HFF-Myc (cell line): ENCODE measurements at regions not wholly inside any gene's neighbourhood (a gene's known extent, or its start where the extent isn't known, plus 50 kb on each side); places are given as distances from the start of the nearest gene placed in this dataset.
"Not testable (repeated sequence)": the region's sequence is repeated elsewhere in the genome, so short reads cannot be mapped to it uniquely, and the experiment has no call there.

Experiments
- DNase-seq: peaks from one replicate; pipeline ENCODE4 v3.0.0-alpha.2; 2011; ENCODE audit warnings: low read depth; ENCODE audit errors: extremely low read depth
- H3K4me3 ChIP-seq: replicated peaks from 2 replicates; pipeline ENCODE4 v1.5.1; 2011; ENCODE audit warnings: low read depth, mild to moderate bottlenecking, control low read depth, low read length
- TF ChIP-seq, protein P1 (sequence below): IDR thresholded peaks from 2 replicates; pipeline ENCODE4 v1.5.1; 2012; ENCODE audit warnings: mild to moderate bottlenecking, low read depth, low read length, control low read depth; ENCODE audit errors: missing control alignments

- no peak overlapping the region for H3K4me3 ChIP-seq
- TF ChIP-seq, protein P1, sequence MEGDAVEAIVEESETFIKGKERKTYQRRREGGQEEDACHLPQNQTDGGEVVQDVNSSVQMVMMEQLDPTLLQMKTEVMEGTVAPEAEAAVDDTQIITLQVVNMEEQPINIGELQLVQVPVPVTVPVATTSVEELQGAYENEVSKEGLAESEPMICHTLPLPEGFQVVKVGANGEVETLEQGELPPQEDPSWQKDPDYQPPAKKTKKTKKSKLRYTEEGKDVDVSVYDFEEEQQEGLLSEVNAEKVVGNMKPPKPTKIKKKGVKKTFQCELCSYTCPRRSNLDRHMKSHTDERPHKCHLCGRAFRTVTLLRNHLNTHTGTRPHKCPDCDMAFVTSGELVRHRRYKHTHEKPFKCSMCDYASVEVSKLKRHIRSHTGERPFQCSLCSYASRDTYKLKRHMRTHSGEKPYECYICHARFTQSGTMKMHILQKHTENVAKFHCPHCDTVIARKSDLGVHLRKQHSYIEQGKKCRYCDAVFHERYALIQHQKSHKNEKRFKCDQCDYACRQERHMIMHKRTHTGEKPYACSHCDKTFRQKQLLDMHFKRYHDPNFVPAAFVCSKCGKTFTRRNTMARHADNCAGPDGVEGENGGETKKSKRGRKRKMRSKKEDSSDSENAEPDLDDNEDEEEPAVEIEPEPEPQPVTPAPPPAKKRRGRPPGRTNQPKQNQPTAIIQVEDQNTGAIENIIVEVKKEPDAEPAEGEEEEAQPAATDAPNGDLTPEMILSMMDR, result no peak
- DNase-seq, result no peak
Measured at GRCh38 chr2:38138419-38138818, 62.5 kb upstream of the CYP1B1 start.

DNA sequence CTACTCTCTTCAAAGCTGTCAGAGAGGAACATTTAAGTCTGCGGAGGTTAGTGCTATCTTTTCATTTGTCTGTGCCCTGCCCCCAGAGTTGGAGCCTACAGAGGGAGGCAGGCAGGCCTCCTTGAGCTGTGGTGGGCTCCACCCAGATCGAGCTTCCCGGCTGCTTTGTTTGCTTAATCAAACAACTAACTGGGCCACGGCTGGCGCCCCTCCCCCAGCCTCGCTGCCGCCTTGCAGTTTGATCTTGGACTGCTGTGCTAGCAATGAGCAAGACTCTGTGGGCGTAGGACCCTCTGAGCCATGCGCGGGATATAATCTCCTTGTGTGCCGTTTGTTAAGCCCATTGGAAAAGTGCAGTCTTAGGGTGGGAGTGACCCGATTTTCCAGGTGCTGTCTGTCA is 62.0 kb upstream of the CYP1B1 start:
- DNase-seq, result not testable (repeated sequence)

DNA sequence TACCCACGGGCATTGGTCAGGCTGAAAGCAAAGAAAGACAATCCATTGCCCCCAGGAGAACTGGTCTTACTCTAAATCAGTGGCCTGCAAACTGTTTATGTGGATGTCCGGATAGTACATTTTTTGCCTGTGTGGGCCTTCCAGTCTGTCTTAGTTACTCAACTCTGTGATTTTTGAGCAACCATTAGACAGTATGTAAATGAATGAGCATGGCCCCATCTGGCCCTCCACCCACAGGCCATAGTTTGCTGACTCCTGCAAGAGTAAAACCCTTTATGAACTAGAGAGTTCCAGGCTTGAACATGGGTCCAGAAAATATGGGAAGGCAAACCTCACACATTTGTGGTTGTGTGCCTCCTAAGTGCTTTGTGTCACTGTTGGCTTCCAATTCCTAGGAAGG is 55.7 kb upstream of the CYP1B1 start:
- no peak for DNase-seq
- H3K4me3 ChIP-seq, result no peak overlapping the region
- TF ChIP-seq, protein P1, result no peak

More for the DNA sequence above, 62.0 kb upstream of the CYP1B1 start:
- H3K4me3 ChIP-seq, result not testable (repeated sequence)

- no peak overlapping the region for H3K4me3 ChIP-seq
- no peak for DNase-seq
- TF ChIP-seq, protein P1, result no peak
Measured at GRCh38 chr2:38130876-38131275, 54.9 kb upstream of the CYP1B1 start.

GRCh38 chr2:38129987-38130386 is 54.0 kb upstream of the CYP1B1 start:
- no peak overlapping the region for H3K4me3 ChIP-seq
- TF ChIP-seq, protein P1, result no peak
- DNase-seq, result no peak

GRCh38 chr2:38129481-38129880 is 53.5 kb upstream of the CYP1B1 start:
- H3K4me3 ChIP-seq, result no peak overlapping the region
- no peak for DNase-seq

GRCh38 chr2:38128653-38129052 is 52.7 kb upstream of the CYP1B1 start:
- no peak overlapping the region for H3K4me3 ChIP-seq
- TF ChIP-seq, protein P1, result no peak
- no peak for DNase-seq

More at GRCh38 chr2:38129481-38129880, 53.5 kb upstream of the CYP1B1 start:
- TF ChIP-seq, protein P1, result no peak
